ENCODE measurements at regions not wholly inside any gene's neighbourhood (a gene's known extent, or its start where the extent isn't known, plus 50 kb on each side); places are given as distances from the start of the nearest gene placed in this dataset.

DNA sequence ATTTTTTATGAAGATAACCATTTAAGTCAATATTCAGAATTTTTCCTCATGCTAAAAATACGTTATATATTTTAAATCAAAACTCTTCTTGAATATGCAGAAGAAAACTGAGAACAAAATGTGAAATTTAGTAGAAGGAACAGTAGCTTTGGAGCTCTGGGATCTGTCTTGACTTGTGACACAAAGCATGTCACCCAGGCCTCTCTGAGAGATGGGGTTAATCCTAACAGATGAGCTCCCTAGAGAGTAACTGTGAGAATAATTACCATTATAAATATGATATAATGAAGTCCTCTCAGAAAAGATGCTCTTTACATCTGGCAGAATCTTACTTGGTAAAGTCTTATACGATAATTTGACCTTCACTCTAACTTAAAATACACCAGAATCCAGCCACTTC lies 272.0 kb downstream of the PTPRC start:
- no peak for DNase-seq (ENCODE audit: low read depth)
- TF ChIP-seq, protein P1, sequence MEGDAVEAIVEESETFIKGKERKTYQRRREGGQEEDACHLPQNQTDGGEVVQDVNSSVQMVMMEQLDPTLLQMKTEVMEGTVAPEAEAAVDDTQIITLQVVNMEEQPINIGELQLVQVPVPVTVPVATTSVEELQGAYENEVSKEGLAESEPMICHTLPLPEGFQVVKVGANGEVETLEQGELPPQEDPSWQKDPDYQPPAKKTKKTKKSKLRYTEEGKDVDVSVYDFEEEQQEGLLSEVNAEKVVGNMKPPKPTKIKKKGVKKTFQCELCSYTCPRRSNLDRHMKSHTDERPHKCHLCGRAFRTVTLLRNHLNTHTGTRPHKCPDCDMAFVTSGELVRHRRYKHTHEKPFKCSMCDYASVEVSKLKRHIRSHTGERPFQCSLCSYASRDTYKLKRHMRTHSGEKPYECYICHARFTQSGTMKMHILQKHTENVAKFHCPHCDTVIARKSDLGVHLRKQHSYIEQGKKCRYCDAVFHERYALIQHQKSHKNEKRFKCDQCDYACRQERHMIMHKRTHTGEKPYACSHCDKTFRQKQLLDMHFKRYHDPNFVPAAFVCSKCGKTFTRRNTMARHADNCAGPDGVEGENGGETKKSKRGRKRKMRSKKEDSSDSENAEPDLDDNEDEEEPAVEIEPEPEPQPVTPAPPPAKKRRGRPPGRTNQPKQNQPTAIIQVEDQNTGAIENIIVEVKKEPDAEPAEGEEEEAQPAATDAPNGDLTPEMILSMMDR (IDR thresholded peaks at IDR 0.05; ENCODE audit: low read depth, low read length, missing control alignments): no peak
- no peak overlapping the region for H3K4me3 ChIP-seq (ENCODE audit: low read depth, low read length)
- in situ Hi-C loops (cut with HindIII; ENCODE audit: low sequenced_read_pairs): no loop called here

DNA sequence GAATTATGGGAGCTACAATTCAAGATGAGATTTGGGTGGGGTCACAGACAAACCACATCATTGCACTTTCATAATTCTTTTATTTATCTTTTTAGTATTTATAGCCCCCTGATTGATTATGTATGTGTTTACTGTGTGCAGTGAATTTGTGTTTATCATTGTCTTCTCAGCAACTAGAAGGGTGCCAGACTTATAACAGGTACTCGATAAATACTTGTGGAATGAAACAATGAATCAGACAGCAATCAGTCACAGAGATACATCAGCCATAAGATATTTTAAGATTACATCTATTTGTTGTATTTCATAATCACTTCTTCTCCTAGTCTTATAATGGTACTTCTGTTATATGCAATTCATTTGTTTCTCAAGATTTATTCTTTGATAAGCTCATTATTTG lies 273.2 kb downstream of the PTPRC start:
- TF ChIP-seq, protein P1 (IDR thresholded peaks at IDR 0.05; ENCODE audit: low read depth, low read length, missing control alignments): no peak
- DNase-seq (ENCODE audit: low read depth): no peak
- no peak overlapping the region for H3K4me3 ChIP-seq (ENCODE audit: low read depth, low read length)
- in situ Hi-C loops (cut with HindIII; ENCODE audit: low sequenced_read_pairs): no loop called here

DNA sequence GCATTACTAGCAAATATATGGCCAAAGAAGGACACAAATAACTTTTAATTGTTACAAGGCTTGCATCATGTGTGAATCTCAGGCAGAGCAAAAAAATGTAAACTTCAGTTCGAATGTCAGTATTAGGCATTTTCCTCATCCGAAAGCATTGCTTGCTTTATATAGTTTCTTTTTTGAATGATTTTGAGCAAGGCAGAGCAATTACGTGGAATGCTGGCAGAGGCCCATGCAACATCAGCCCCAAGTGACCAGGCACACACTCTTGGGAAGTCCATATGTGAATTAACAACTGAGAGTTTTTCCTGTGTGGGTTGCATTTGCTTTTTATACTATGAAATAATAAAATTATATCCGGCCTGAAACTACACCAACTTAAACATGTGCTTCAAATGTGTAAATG lies 274.8 kb downstream of the PTPRC start:
- in situ Hi-C loops (cut with HindIII; ENCODE audit: low sequenced_read_pairs): no loop called here
- no peak for DNase-seq (ENCODE audit: low read depth)
- TF ChIP-seq, protein P1 (IDR thresholded peaks at IDR 0.05; ENCODE audit: low read depth, low read length, missing control alignments): no peak
- H3K4me3 ChIP-seq (ENCODE audit: low read depth, low read length): no peak overlapping the region

DNA sequence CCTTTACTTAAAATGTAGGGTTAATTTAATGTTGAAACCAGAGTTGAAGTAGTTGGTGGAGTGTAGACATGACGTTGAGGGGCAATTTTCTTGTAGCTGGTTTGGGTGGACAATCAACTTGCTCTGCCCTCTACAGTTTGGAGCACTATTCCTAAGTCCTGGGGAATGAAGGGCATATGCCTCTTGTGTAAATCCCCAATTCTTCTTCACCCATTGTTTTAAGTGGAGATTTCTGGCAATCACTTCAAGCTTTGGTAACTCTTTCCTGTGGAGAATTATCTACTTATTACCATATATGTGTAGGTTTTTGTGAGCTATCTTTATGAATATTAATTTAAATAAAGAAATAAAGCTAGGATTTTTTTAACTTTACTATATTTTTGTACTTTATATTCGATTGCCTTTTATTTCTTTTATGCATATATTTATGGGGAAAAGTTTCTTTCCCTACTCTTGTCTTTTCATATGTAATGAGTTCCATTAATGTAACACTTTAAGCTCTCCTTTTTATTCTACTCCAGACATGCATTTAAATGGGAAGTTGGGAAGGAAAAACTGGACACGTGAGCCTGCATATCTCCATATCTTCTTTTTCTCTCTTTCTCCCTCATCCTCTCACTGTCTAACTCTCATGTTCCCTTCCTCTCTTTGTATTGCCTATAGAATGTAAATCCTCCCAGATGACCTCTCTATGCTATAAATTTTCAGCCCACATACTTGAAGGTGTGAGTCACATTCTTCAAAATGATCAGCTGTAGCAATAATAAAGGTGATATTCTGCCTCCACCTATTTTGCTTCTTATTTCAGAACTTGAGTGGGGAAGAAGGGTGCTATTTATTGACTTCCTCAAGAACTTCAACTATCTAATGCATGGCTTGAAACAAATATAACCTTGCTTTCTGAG lies 276.7 kb downstream of the PTPRC start:
- DNase-seq (ENCODE audit: low read depth): no peak
- H3K4me3 ChIP-seq (ENCODE audit: low read depth, low read length): no peak overlapping the region
- TF ChIP-seq, protein P1 (IDR thresholded peaks at IDR 0.05; ENCODE audit: low read depth, low read length, missing control alignments): no peak
- in situ Hi-C loops (cut with HindIII; ENCODE audit: low sequenced_read_pairs): no loop called here

DNA sequence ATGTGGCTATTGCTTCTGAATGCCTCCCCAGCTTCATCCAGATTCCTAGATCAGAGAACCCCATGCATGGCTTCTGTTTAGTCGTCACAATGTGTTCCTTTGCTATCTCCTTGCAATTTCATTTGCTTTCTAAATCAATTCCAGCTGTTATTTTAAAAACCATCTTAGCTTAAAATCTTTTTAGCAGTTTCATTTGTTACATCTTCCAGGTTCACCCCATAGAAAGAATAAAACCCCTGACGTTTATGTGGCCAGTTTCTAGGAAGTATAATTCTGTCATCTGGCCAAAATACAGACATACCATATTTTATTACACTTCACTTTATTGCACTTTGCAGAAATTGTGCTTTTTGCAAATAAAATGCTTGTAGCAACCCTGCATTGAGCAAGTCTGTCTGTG lies 278.4 kb downstream of the PTPRC start:
- no peak for DNase-seq (ENCODE audit: low read depth)
- TF ChIP-seq, protein P1 (IDR thresholded peaks at IDR 0.05; ENCODE audit: low read depth, low read length, missing control alignments): no peak
- no peak overlapping the region for H3K4me3 ChIP-seq (ENCODE audit: low read depth, low read length)
- in situ Hi-C loops (cut with HindIII; ENCODE audit: low sequenced_read_pairs): no loop called here

DNA sequence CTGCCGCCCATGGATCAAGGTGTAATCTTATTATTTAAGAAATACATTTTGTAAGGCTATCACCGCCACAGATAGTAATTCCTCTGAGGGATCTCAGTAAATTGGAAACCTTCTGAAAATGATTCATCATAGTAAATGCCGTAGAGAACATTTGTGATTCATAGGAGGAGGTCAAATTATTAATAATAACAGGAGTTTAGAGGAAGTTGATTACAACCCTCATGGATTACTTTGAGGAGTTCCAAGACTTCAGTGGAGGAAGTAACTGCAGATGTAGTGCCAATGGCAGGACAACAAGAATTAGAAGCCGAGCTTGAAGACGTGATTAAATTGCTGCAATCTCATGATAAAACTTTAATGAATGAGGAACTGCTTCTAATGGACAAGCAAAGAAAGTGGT lies 280.1 kb downstream of the PTPRC start:
- DNase-seq (ENCODE audit: low read depth): no peak
- H3K4me3 ChIP-seq (ENCODE audit: low read depth, low read length): no peak overlapping the region
- TF ChIP-seq, protein P1 (IDR thresholded peaks at IDR 0.05; ENCODE audit: low read depth, low read length, missing control alignments): no peak
- in situ Hi-C loops (cut with HindIII; ENCODE audit: low sequenced_read_pairs): no loop called here
